Heart right ventricle (tissue), 16 donors: ENCODE measurements at regions not wholly inside any gene's neighbourhood (a gene's known extent, or its start where the extent isn't known, plus 50 kb on each side); places are given as distances from the start of the nearest gene placed in this dataset.

Source experiments
- ATAC-seq, 8 donors: fragments of 200-7000 bp; cut with Tn5 transposase; one replicate each; pipeline ENCODE4 v1.9.1; 2020; ENCODE audit warnings: mild to moderate bottlenecking in 8 of 8, moderate library complexity in 8 of 8, moderate number of reproducible peaks in 1 of 8
- DNase-seq, 2 donors: peaks; one replicate each; pipeline ENCODE4 v3.0.0-alpha.2; 2020
- H3K27ac ChIP-seq, 10 donors: fragments of 200-600 bp; sonication (generic) in 2 of 10; one replicate each; pipeline versions ENCODE4 v1.5.0 to v1.8.0; 2020 to 2022; ENCODE audit warnings: mild to moderate bottlenecking in 3 of 10
- H3K27me3 ChIP-seq, 7 donors: fragments of 200-600 bp; one replicate each; pipeline ENCODE4 v1.8.0; 2021 to 2022; ENCODE audit warnings: mild to moderate bottlenecking in 2 of 7
- H3K36me3 ChIP-seq, 9 donors: fragments of 200-600 bp; sonication (generic) in 1 of 9; one replicate each; pipeline versions ENCODE4 v1.5.0 to v1.8.0; 2020 to 2022; ENCODE audit warnings: mild to moderate bottlenecking in 2 of 9
- H3K4me1 ChIP-seq, 9 donors: fragments of 200-600 bp; sonication (generic) in 1 of 9; one replicate each; pipeline versions ENCODE4 v1.5.0 to v1.8.0; 2020 to 2022; ENCODE audit warnings: mild to moderate bottlenecking in 4 of 9
- H3K4me3 ChIP-seq, 10 donors: fragments of 200-600 bp; sonication (generic) in 2 of 10; one replicate each; pipeline versions ENCODE4 v1.5.0 to v1.8.0; 2020 to 2022; ENCODE audit warnings: mild to moderate bottlenecking in 7 of 10, moderate library complexity in 2 of 10
- H3K9me3 ChIP-seq, 11 donors: fragments of 200-600 bp in 10 of 11; sonication (generic) in 2 of 11; one replicate each; pipeline versions ENCODE4 v1.5.0 to v1.8.0; 2013 to 2022; ENCODE audit warnings: mild to moderate bottlenecking in 2 of 11, control low read depth in 1 of 11, moderate library complexity in 1 of 11
- CTCF ChIP-seq, 9 donors: fragments of 200-600 bp; sonication (generic) in 2 of 9; IDR thresholded peaks; one replicate each; pipeline versions ENCODE4 v1.5.0 to v1.8.0; 2021 to 2022; ENCODE audit warnings: antibody characterized with exemption in 9 of 9, mild to moderate bottlenecking in 5 of 9, moderate library complexity in 1 of 9
- WGBS, 2 donors: extraction: QIAGEN DNeasy Blood & Tissue Kit; methylation state at CpG; one replicate each; pipeline ENCODE4 v1.1.7; 2013; ENCODE audit warnings: inconsistent platforms in 1 of 2; 5-methylcytosine and 5-hydroxymethylcytosine counted together
- intact Hi-C, 10 donors: fragments of 100-400 bp; cut with DNase I; formaldehyde crosslinking; loops; one replicate each; pipeline versions ENCODE4 v1.11.1 to v1.14.2; 2022
- donor health status: Arrhythmogenic right ventricular cardiomyopathy.
- donor health status: ischemic (EF 13 %, LVEDD 7.1; RV severe dilation, severe dysfunction).
- donor health status: healthy with polysubstance abuse.
- donor health status: DM: no; HTN: yes; CAD: no.
- donor health status: DM: no; HTN: no; CAD: no.
- donor health status: ischemic (EF 25% LVEDD 6.9; RV normal size, moderate dysfunction).
- donor health status: ischemic (EF 25% LVEDD 5.7; RV mildly dilated, moderate dysfunction).
- donor health status: healthy.
- donor health status: DM: yes; HTN: yes; CAD: no.
- donor health status: Ischemic cardiomyopathy.
- donor health status: ischemic (EF 35%, LVEDD 5.7; RV mildly dilated, moderate dysfunction).
- donor health status: nonischemic (EF 11% LVEDD 7.7; RV severe dilation, severe dysfunction).
- donor health status: DM: yes; HTN: yes; CAD: no.
- donor health status: PGD.
- donor health status: ischemic (EF 29% LVEDD 5.4; RV normal size, mild dysfunction).
- donor health status: nonischemic (EF 23%, LVEDD 6.1; RV moderate dilation, normal function).

GRCh38 chr16:47940466-47940865 is 215.3 kb downstream of the ABCC12 start:
- WGBS, 2 donors, result 35 to 37% methylated on average over 1 of the region's 1 CpG
- no peak for DNase-seq
- Histone ChIP-seq H3K36me3 (no peaks in the 10 kb centered on the region), H3K27ac (no peak overlapping the region), H3K4me1 (no peaks in the 10 kb centered on the region), H3K4me3 (no peak overlapping the region), H3K9me3 (peaks cover 0 to 12% (median 0%) of the 10 kb centered on the region in 11 donors), H3K27me3 (peaks cover 0 to 10% (median 0%) of the 10 kb centered on the region in 7 donors)
- no peak for TF ChIP-seq CTCF (IDR thresholded peaks at IDR 0.05)
- intact Hi-C loops, result loop anchor here in 1 of 10 donors (5.0 kb wide), 1 partner anchor 513 kb away; no protein-coding TSS in a partner anchor
- ATAC-seq, result no peak

- DNase-seq, result no peak
- H3K4me3 ChIP-seq, result no peak overlapping the region
- no peak overlapping the region for H3K27ac ChIP-seq
- no peak for TF ChIP-seq CTCF (IDR thresholded peaks at IDR 0.05)
- no peaks in the 10 kb centered on the region for H3K4me1 ChIP-seq
- ATAC-seq, result no peak
- H3K9me3 ChIP-seq, result peaks cover 0 to 16% (median 0%) of the 10 kb centered on the region in 11 donors
- WGBS, 2 donors, result 73 to 79% methylated on average over 4 of the region's 4 CpGs
- no peaks in the 10 kb centered on the region for H3K36me3 ChIP-seq
- intact Hi-C loops, result loop anchor here in 1 of 10 donors (5.0 kb wide), 1 partner anchor 512 kb away; no protein-coding TSS in a partner anchor
- peaks cover 0 to 10% (median 0%) of the 10 kb centered on the region in 7 donors for H3K27me3 ChIP-seq
These were observed 216.1 kb downstream of the ABCC12 start for GRCh38 chr16:47939680-47940079.

GRCh38 chr16:47938272-47938671 is 217.5 kb downstream of the ABCC12 start:
- no peak overlapping the region for H3K4me3 ChIP-seq
- H3K27me3 ChIP-seq, result peaks cover 0 to 6% (median 0%) of the 10 kb centered on the region in 7 donors
- no peaks in the 10 kb centered on the region for H3K4me1 ChIP-seq
- 88 to 97% methylated on average over 1 of the region's 1 CpG for WGBS, 2 donors
- no peak for TF ChIP-seq CTCF (IDR thresholded peaks at IDR 0.05)
- intact Hi-C loops, result no loop called here
- peaks cover 0 to 30% (median 0%) of the 10 kb centered on the region in 11 donors for H3K9me3 ChIP-seq
- ATAC-seq (no peak), DNase-seq (no peak)
- H3K27ac ChIP-seq, result no peak overlapping the region
- no peaks in the 10 kb centered on the region for H3K36me3 ChIP-seq

GRCh38 chr16:47928008-47928407 is 227.8 kb downstream of the ABCC12 start:
- intact Hi-C loops, result no loop called here
- H3K27me3 ChIP-seq, result no peaks in the 10 kb centered on the region
- H3K36me3 ChIP-seq, result no peaks in the 10 kb centered on the region
- no peaks in the 10 kb centered on the region for H3K4me1 ChIP-seq
- no peaks in the 10 kb centered on the region for H3K9me3 ChIP-seq
- no peak overlapping the region for H3K27ac ChIP-seq
- 78 to 80% methylated on average over 9 of the region's 9 CpGs for WGBS, 2 donors
- no peak overlapping the region for H3K4me3 ChIP-seq
- no peak for TF ChIP-seq CTCF (IDR thresholded peaks at IDR 0.05)
- no peak for DNase-seq
- no peak for ATAC-seq
